ENCODE measurements at regions not wholly inside any gene's neighbourhood (a gene's known extent, or its start where the extent isn't known, plus 50 kb on each side); places are given as distances from the start of the nearest gene placed in this dataset.

DNA sequence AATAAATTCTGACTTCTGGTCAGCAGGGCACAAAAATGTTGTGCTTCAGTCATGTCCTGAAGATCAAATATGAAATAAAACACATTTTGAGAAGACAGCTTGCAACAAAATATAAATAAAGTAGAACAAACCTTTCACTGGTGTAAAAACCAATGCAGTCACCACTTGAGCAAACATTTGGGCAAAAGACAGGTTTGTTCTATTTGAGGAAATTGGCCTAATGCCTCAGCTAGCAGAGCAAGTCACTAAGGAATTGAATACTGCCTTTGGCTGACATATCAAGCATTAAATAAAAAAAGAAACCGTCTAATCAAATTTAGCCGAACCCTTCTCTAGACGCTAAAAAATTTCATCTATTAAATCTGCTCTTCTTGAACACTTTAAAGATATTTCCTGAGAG lies 475.4 kb upstream of the CNTN3 start:
- no peak for DNase-seq
- no peak overlapping the region for H3K4me3 ChIP-seq (ENCODE audit: low read depth, low read length)
- TF ChIP-seq, protein P1, sequence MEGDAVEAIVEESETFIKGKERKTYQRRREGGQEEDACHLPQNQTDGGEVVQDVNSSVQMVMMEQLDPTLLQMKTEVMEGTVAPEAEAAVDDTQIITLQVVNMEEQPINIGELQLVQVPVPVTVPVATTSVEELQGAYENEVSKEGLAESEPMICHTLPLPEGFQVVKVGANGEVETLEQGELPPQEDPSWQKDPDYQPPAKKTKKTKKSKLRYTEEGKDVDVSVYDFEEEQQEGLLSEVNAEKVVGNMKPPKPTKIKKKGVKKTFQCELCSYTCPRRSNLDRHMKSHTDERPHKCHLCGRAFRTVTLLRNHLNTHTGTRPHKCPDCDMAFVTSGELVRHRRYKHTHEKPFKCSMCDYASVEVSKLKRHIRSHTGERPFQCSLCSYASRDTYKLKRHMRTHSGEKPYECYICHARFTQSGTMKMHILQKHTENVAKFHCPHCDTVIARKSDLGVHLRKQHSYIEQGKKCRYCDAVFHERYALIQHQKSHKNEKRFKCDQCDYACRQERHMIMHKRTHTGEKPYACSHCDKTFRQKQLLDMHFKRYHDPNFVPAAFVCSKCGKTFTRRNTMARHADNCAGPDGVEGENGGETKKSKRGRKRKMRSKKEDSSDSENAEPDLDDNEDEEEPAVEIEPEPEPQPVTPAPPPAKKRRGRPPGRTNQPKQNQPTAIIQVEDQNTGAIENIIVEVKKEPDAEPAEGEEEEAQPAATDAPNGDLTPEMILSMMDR (IDR thresholded peaks at IDR 0.05; ENCODE audit: low read depth, low read length, missing control alignments) = no peak
- H3K27me3 ChIP-seq (replicated peaks) = no peaks in the 10 kb centered on the region
- in situ Hi-C loops (cut with HindIII; ENCODE audit: low pct_ligation_motif_present, low sequenced_read_pairs) = no loop called here
- no peak overlapping the region for H3K27ac ChIP-seq
- no peaks in the 10 kb centered on the region for H3K36me3 ChIP-seq (replicated peaks)

DNA sequence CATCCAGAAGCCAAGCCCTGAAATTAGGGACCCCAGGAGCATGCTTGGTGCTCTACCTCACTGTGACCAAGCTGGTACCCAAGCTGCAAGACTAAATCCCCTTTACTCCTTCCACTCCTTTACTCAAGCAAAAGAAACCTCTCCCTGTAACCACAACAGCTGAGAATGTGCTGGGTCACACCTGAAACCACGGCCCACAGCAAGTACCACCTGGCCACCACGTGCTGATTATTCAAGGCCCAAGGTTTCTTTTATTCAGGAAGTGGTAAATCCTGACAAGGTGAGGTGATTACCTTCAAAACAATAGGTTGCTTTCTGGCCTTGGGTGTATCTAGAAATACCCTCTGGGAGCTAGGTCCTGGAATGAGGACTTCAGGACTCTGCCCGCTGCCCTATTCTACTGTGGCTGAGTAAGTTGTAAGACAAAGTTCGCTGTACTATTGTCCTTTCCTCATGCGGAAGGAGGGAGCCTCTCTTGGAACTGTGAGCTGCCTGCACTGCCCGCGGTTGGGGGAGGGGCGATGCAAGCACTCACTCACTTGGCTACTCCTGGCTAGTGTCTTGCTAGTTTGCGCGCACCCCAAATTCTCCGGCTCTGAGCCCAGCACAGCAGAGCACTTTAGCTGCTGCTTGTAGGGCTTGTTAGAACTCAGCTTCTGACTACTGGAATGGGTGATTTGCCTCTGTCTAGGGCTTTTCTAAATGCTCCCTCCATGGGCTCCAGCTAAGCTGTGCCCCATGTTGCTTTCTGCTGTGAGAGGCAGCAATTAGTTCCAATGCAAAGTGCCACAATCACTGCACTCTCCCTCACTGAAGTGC lies 487.1 kb upstream of the CNTN3 start:
- TF ChIP-seq, protein P1 (IDR thresholded peaks at IDR 0.05; ENCODE audit: low read depth, low read length, missing control alignments) = no peak
- no peak overlapping the region for H3K27ac ChIP-seq
- no peak overlapping the region for H3K4me3 ChIP-seq (ENCODE audit: low read depth, low read length)
- H3K36me3 ChIP-seq (replicated peaks) = no peaks in the 10 kb centered on the region
- in situ Hi-C loops (cut with HindIII; ENCODE audit: low pct_ligation_motif_present, low sequenced_read_pairs) = no loop called here
- H3K27me3 ChIP-seq (replicated peaks) = no peaks in the 10 kb centered on the region
- DNase-seq = no peak

DNA sequence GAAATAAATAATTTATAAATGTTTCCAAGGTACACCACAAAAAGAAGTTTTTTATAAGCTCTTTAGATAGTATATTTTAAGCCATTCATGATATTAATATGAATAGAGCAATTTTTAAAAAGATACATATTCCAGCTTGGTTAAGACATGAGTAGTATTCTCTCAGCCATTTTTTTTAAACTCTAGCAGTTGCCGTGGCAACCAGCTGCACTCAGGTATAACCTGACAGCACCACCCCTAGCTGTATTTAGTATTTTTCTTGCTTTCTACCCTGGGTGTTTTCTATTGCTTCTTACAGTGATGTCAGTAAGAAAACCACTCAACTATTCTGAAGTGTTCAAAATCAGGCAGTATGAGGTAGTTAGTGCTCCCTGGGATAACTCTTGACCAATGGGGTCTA lies 496.3 kb upstream of the CNTN3 start:
- in situ Hi-C loops (cut with HindIII; ENCODE audit: low pct_ligation_motif_present, low sequenced_read_pairs) = no loop called here
- no peak for DNase-seq
- Histone ChIP-seq H3K36me3 (replicated peaks) (no peaks in the 10 kb centered on the region), H3K4me3 (ENCODE audit: low read depth, low read length) (no peak overlapping the region), H3K27me3 (replicated peaks) (no peaks in the 10 kb centered on the region), H3K27ac (no peak overlapping the region)
- TF ChIP-seq, protein P1 (IDR thresholded peaks at IDR 0.05; ENCODE audit: low read depth, low read length, missing control alignments) = no peak

DNA sequence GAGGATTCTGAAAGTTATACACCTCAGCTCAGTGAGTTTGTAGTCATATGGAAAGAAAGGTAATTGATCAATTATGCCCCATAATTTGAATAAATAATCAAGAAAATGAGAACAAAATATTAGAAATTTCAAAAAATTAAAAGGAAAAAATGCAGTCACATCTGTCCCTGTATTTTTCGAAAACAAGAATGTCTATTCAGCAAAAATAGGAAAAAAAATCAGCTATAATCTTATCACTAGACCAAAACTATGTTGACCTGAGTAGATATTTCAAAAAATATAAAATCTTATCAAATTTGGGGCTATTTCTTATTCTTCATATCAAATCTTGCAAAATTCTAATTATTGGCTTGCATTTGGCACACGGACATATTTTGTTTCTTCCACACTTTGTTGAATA lies 501.2 kb upstream of the CNTN3 start:
- DNase-seq = no peak
- TF ChIP-seq, protein P1 (IDR thresholded peaks at IDR 0.05; ENCODE audit: low read depth, low read length, missing control alignments) = no peak
- in situ Hi-C loops (cut with HindIII; ENCODE audit: low pct_ligation_motif_present, low sequenced_read_pairs) = no loop called here

DNA sequence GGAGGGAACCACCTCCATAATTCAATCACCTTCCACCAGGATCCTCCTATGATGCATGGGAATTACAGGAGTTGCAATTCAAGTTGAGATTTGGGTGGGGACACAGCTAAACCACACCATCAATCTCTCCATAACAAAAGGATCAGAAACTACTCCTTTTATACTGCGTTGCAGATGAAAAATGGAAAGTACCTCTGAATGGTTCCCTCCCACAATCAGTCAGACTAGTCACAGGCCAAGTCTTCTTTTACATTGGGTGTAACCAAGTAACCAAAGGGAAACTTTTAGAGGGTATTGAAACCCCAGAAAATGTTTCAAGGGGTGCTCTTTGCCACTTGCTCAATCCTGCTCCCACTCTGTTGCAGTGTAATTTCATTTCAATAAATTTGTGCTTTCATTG lies 504.3 kb upstream of the CNTN3 start:
- DNase-seq = no peak
- H3K4me3 ChIP-seq (ENCODE audit: low read depth, low read length) = no peak overlapping the region

More for the DNA sequence above, 501.2 kb upstream of the CNTN3 start:
- no peaks in the 10 kb centered on the region for H3K27me3 ChIP-seq (replicated peaks)
- no peaks in the 10 kb centered on the region for H3K36me3 ChIP-seq (replicated peaks)
- no peak overlapping the region for H3K27ac ChIP-seq
- no peak overlapping the region for H3K4me3 ChIP-seq (ENCODE audit: low read depth, low read length)

More for the DNA sequence above, 504.3 kb upstream of the CNTN3 start:
- in situ Hi-C loops (cut with HindIII; ENCODE audit: low pct_ligation_motif_present, low sequenced_read_pairs) = no loop called here
- H3K27ac ChIP-seq = no peak overlapping the region
- no peaks in the 10 kb centered on the region for H3K36me3 ChIP-seq (replicated peaks)
- no peaks in the 10 kb centered on the region for H3K27me3 ChIP-seq (replicated peaks)
- TF ChIP-seq, protein P1 (IDR thresholded peaks at IDR 0.05; ENCODE audit: low read depth, low read length, missing control alignments) = no peak

Measured in brain microvascular endothelial cell (primary cell).